Nephron progenitor cell (in vitro differentiated cells): ENCODE measurements at regions not wholly inside any gene's neighbourhood (a gene's known extent, or its start where the extent isn't known, plus 50 kb on each side); places are given as distances from the start of the nearest gene placed in this dataset.

Experiments used
- DNase-seq: peaks from one replicate; pipeline ENCODE4 v3.0.0; 2021
- H3K27ac Mint-ChIP-seq: 2 replicates; pipeline ENCODE4 v1.8.0; 2021; ENCODE audit warnings: mild to moderate bottlenecking, moderate library complexity, mixed read lengths
- H3K27me3 Mint-ChIP-seq: 2 replicates; pipeline ENCODE4 v1.8.0; 2021; ENCODE audit warnings: mild to moderate bottlenecking, low read depth, mixed read lengths; ENCODE audit not compliant: poor library complexity
- H3K36me3 Mint-ChIP-seq: 2 replicates; pipeline ENCODE4 v1.8.0; 2021; ENCODE audit warnings: low read depth, mixed read lengths
- H3K4me1 Mint-ChIP-seq: 2 replicates; pipeline ENCODE4 v1.8.0; 2021; ENCODE audit warnings: mixed read lengths
- H3K4me3 Mint-ChIP-seq: 2 replicates; pipeline ENCODE4 v1.8.0; 2021; ENCODE audit warnings: mild to moderate bottlenecking, moderate library complexity, mixed read lengths
- H3K9me3 Mint-ChIP-seq: 2 replicates; pipeline ENCODE4 v1.8.0; 2021; ENCODE audit warnings: mild to moderate bottlenecking, moderate library complexity, mixed read lengths
- CTCF ChIP-seq: fragments of 200-600 bp; sonication (generic); IDR thresholded peaks from 2 replicates; pipeline ENCODE4 v1.5.0; 2021; ENCODE audit warnings: antibody characterized with exemption

GRCh38 chr10:29084681-29085307, 204.1 kb upstream of the LYZL1 start:
- no peak overlapping the region for H3K4me3 Mint-ChIP-seq
- no peak for TF ChIP-seq CTCF
- peaks cover 48% of the 10 kb centered on the region for H3K4me1 Mint-ChIP-seq
- no peak overlapping the region for H3K27ac Mint-ChIP-seq
- H3K36me3 Mint-ChIP-seq, result no peaks in the 10 kb centered on the region
- peaks cover 5% of the 10 kb centered on the region for H3K27me3 Mint-ChIP-seq
- no peak for DNase-seq
- H3K9me3 Mint-ChIP-seq, result peaks cover 5% of the 10 kb centered on the region

GRCh38 chr10:29089091-29089490, 199.8 kb upstream of the LYZL1 start:
- TF ChIP-seq CTCF, result no peak
- H3K36me3 Mint-ChIP-seq, result peaks cover 4% of the 10 kb centered on the region
- no peak overlapping the region for H3K27ac Mint-ChIP-seq
- peaks cover 15% of the 10 kb centered on the region for H3K9me3 Mint-ChIP-seq
- peaks cover 2% of the 10 kb centered on the region for H3K27me3 Mint-ChIP-seq
- no peak for DNase-seq
- peaks cover 10% of the 10 kb centered on the region for H3K4me1 Mint-ChIP-seq
- H3K4me3 Mint-ChIP-seq, result no peak overlapping the region

- Mint-ChIP-seq H3K36me3 (no peaks in the 10 kb centered on the region), H3K4me3 (no peak overlapping the region), H3K9me3 (peaks cover 15% of the 10 kb centered on the region), H3K27ac (no peak overlapping the region), H3K27me3 (peaks cover 5% of the 10 kb centered on the region), H3K4me1 (peaks cover 25% of the 10 kb centered on the region)
- DNase-seq, result no peak
- TF ChIP-seq CTCF, result no peak
Measured at GRCh38 chr10:29096303-29096824, 192.5 kb upstream of the LYZL1 start.

- no peak overlapping the region for H3K4me3 Mint-ChIP-seq
- H3K27ac Mint-ChIP-seq, result no peak overlapping the region
- no peak for DNase-seq
- H3K27me3 Mint-ChIP-seq, result peaks cover 5% of the 10 kb centered on the region
- H3K9me3 Mint-ChIP-seq, result peaks cover 14% of the 10 kb centered on the region
- no peak for TF ChIP-seq CTCF
- peaks cover 4% of the 10 kb centered on the region for H3K36me3 Mint-ChIP-seq
- H3K4me1 Mint-ChIP-seq, result peaks cover 37% of the 10 kb centered on the region
Measured at GRCh38 chr10:29098423-29098822, 190.4 kb upstream of the LYZL1 start.

GRCh38 chr10:29099001-29099400, 189.9 kb upstream of the LYZL1 start:
- no peak for TF ChIP-seq CTCF
- DNase-seq, result no peak
- H3K4me3 Mint-ChIP-seq, result no peak overlapping the region
- H3K4me1 Mint-ChIP-seq, result peaks cover 38% of the 10 kb centered on the region
- peaks cover 12% of the 10 kb centered on the region for H3K9me3 Mint-ChIP-seq
- peaks cover 4% of the 10 kb centered on the region for H3K36me3 Mint-ChIP-seq
- peaks cover 5% of the 10 kb centered on the region for H3K27me3 Mint-ChIP-seq
- H3K27ac Mint-ChIP-seq, result no peak overlapping the region

- Mint-ChIP-seq H3K4me1 (peaks cover 42% of the 10 kb centered on the region), H3K27me3 (peaks cover 5% of the 10 kb centered on the region), H3K27ac (no peak overlapping the region), H3K4me3 (no peak overlapping the region), H3K36me3 (peaks cover 4% of the 10 kb centered on the region), H3K9me3 (peaks cover 11% of the 10 kb centered on the region)
- no peak for DNase-seq
- no peak for TF ChIP-seq CTCF
Measured at GRCh38 chr10:29099415-29099814, 189.5 kb upstream of the LYZL1 start.
